ENCODE measurements at regions not wholly inside any gene's neighbourhood (a gene's known extent, or its start where the extent isn't known, plus 50 kb on each side); places are given as distances from the start of the nearest gene placed in this dataset.
"Not testable (repeated sequence)": the region's sequence is repeated elsewhere in the genome, so short reads cannot be mapped to it uniquely, and the experiment has no call there.

- DNase-seq, result no peak
Measured at GRCh38 chr3:177764933-177765332, 567.7 kb upstream of the TBL1XR1 start.

- DNase-seq, result no peak
Measured at GRCh38 chr3:177770383-177771230, 573.3 kb upstream of the TBL1XR1 start.

GRCh38 chr3:177771780-177772179 lies 574.5 kb upstream of the TBL1XR1 start:
- DNase-seq, result no peak

DNA sequence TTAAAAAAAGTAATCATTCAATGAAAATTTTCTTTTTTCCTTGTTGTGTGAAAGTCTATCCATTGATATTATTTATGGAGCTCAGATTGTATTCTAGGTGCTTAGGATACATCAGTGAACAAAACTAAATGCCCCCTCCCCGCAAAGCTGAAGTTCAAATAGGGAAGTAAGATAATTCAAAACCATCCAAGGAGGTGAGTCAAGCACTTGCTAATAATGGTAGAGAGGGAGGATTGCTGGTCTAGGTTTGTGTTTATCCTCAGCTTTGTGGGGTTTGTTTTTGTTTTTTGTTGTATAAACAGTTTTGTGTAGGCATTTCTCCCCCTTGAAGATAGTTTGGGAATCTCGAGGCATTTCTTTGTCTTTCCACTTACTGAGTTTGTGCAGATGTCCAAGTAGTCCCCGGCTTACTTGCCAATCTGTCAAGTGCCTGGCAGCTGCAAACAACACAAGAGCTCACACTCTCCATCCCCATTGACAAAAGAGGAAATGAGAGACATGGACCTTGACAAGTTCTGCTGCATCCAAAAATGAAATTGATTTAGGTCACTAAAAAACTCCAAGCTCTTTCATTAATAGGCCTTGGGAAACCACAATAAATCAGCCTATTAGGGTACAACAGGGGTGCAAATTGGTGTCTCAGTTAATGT lies 575.8 kb upstream of the TBL1XR1 start:
- DNase-seq, result no peak

- no peak for DNase-seq
Measured at GRCh38 chr3:177773717-177774116, 576.4 kb upstream of the TBL1XR1 start.

DNA sequence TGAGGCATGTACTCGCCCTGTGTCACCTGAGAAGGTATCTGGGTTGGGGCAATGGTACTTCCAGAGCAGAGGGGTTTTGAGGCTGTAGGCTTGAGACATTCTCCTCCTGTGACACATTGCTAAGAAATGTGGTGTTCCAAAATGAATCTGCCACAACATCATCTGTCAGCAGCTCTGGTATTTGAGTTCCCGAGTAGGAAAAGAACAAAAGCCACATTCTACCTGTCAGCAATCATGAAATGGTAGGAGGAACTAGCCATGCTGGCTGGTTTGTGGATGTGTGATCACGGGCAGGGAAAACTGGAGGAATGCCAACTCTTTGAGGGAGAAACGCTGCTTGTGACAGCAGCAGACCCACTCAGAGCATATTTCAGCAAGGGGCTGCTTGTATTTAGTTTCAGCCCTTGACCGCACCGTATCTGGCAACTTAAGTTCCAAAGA lies 579.4 kb upstream of the TBL1XR1 start:
- DNase-seq, result no peak

GRCh38 chr3:177777699-177778098 lies 580.4 kb upstream of the TBL1XR1 start:
- peak; percentile 51 for DNase-seq

- DNase-seq, result peak; percentile 51
Measured at GRCh38 chr3:177778633-177779032, 581.4 kb upstream of the TBL1XR1 start.

DNA sequence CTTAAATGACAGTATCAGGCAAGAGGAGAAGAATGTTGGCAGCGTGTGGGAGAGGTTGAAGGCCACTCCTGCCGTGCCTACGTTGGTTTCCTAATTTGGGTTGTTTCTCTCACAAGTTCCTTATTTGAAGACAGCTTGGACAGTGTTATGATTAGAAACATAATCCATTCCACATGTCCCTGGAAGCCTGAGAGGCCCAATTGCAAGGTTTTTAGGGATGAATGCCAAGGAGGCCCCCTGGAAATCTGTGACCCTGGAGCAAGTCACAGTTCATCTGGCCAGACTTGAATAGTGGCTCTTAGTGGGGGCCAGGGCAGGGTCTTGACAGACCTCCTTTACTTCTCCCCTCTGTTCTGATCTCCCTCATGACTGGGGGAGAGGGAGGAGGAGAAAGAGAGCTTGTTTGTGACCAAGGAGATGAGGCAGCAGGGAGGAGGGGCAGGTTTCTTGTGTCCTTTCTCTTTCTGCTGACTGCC lies 584.4 kb upstream of the TBL1XR1 start:
- DNase-seq, result no peak

- no peak for DNase-seq
Measured at GRCh38 chr3:177783338-177783737, 586.1 kb upstream of the TBL1XR1 start.

GRCh38 chr3:177783767-177784166 lies 586.5 kb upstream of the TBL1XR1 start:
- no peak for DNase-seq

DNA sequence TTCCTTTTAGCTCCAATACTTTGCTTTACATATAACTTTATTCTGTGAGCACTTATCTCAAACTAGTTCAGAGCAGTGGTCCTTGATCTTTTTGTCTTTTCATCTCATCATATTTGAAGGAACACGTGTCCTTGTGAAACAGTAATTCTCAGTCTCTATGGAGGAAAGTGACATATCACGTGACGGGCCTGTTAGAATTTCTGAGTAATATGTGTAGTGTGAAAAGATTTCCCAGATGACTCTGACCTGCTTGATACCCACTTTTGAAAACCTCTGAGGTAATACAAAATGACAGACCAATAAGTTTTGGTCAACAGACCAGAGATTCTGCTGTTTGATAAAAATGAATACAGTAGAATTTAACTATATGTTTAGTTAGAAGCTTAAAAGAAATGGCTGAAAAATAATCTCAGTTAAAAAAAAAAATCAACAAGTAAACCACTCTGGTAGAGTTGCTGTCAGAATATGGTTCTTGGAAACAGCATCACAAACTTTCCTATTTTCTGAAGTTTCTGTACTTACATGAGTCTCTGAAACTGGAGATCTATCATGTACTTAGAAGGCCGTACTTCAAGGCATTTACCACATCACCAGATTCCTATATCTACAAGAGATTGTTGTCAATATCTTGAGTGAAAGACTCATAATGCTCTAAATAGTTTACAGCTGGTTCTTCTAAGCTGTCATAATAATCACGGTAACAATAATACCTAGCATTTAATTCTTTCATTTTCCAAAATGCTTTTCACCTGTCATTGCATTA lies 590.2 kb upstream of the TBL1XR1 start:
- peak; percentile 23 for DNase-seq

DNA sequence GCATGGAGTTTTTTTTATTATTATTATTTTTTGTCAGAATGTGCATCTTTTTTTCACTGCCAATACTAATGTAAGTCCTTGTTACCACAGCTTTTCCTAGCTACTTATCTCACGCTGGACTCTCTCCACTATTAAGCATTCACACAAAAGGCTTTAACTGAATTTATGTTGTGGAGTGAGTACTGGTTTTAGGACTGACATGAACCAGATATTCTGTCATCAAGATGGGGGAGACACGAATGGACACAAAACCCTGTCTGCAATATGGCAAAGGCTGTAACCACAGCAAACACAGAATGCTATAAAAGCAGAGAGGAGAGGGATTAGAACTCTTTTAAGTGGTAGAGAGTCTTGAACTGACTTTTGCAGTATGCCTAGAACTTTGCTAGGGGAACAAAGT lies 592.2 kb upstream of the TBL1XR1 start:
- DNase-seq, result no peak

DNA sequence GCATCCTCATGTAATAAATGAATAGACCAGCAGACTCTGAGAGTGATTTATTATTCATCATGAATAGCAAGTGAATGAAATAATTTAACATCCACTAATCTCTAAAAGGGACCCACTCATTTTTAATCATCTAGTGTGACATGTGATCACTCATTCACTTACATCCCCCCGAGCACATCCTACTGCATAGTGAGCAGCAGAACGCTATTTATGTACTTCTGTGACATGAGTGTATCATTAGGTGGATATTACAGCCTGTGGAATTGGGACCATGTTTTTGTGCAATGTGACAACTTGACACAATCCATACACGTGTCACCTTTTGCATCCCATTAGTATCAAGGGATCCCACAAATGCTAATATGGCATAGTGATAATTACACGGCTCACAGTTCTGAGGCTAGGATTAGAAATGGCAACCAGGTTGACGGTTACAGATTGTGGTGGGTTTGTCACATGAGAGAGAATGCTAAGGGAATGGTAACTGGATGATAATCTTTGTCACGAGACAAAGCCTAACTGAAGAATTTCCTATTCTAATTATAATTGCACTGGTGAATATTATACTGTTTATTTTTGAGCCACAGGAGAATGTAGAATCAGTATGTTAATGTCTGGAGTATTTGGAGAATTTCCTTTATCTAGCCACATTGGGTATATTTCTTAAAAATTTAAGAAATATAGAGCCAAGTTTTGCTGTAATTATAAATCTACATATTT lies 595.2 kb upstream of the TBL1XR1 start:
- no peak for DNase-seq

DNA sequence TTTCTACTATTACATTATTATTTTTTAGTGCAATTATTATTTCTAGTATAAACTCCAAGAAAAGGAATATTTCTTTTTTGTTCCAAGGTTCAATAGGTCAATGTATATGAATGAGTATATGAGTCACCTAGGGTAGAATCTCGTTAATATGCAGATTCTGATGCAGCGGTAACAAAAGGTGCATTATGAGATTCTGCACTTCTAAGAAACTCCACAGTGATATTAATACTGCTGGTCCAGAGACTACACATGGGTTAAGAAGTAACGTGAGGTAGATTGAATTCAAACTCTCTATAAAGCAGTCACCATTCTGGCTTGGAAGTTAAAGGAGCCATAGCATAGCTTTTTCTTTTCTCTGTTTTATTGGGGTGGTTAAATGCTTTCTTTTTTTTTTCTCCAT lies 596.2 kb upstream of the TBL1XR1 start:
- DNase-seq, result no peak

DNA sequence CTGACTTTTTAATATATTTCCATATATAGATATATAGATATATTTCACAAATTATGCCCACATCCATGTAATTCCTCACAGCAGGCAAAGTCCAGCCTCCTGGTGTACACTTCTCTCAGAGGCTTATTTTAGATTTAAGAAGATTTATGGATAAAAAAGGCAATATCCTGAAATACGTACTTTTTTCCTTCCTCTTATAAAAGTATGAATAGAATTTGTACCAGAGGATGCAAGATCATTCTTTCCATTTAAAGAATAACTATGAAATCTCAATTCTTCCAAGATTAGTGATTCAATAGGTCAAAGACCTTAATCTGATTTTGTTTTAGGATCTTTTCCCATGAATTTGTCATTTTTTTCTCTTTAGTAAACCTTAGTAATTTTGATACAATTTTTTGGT lies 597.9 kb upstream of the TBL1XR1 start:
- DNase-seq, result no peak

DNA sequence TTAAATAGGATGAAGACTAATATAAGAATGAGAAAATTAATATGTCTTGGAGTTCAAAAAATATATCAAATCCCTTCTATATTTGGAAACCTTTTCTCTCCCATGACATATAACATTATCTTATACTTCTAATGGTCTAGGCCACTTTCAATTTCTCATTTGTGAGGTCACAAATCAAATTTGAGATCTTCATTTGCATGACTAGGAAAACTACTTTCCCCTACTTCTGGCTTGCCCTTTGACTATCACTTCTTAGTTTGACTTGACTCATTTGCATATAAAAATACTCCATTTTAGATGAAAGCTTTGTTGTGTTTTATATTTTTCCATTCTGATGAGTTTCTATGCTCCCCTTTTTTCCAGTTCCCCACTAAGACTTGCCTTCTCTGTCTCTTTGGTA lies 598.6 kb upstream of the TBL1XR1 start:
- DNase-seq, result no peak

GRCh38 chr3:177800147-177800546 lies 602.9 kb upstream of the TBL1XR1 start:
- DNase-seq, result not testable (repeated sequence)

DNA sequence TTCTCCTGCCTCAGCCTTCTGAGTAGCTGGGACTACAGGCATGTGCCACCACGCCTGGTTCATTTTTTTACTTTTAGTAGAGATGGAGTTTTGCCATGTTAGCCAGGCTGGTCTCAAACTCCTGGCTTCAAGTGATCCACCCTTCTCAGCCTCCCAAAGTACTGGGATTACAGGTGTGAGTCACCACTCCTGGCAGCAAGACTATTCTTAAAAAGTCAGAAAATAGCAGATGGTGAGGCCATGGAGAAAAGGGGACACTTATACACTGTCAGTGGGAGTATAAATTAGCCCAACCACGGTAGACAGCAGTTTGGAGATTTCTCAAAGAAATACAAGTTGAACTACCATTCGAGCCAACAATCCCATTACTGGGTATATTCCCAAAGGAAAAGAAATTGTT lies 603.3 kb upstream of the TBL1XR1 start:
- no peak for DNase-seq

- no peak for DNase-seq
Measured at GRCh38 chr3:177802151-177802900, 605.0 kb upstream of the TBL1XR1 start.

DNA sequence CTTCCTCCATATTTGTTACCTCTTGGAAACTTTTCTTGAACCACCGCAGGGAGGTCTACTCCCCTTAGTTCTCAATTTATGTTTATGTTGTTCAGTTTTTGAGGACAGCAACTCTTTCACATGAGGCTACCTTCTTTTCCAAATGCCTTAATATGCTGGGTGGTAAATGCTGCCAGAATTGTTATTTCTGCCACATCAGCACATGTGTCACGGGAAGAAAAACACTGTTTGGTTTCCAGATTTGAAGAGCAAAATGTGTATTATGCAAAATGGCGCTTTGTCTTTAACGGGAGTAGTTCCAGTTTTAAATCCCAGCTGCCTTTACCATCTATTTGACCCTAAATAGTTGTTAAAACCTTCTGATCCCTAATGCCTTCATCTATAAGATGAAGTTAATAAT lies 606.2 kb upstream of the TBL1XR1 start:
- DNase-seq, result no peak

- DNase-seq, result no peak
Measured at GRCh38 chr3:177804032-177804431, 606.8 kb upstream of the TBL1XR1 start.
